Chondrocyte (in vitro differentiated cells): ENCODE measurements at regions not wholly inside any gene's neighbourhood (a gene's known extent, or its start where the extent isn't known, plus 50 kb on each side); places are given as distances from the start of the nearest gene placed in this dataset.
A peak's percentile ranks its signal among the peaks of the same experiment; 100 is the strongest.

Source experiments
- DNase-seq: peaks from one replicate; pipeline ENCODE4 v3.0.0; 2021; ENCODE audit warnings: mixed read lengths, low spot score
- H3K27ac Mint-ChIP-seq: one replicate; pipeline ENCODE4 v1.8.0; 2021; ENCODE audit warnings: mild to moderate bottlenecking, moderate library complexity, mixed read lengths; ENCODE audit not compliant: unreplicated experiment
- H3K27me3 Mint-ChIP-seq: 2 replicates; pipeline ENCODE4 v1.8.0; 2021; ENCODE audit warnings: low read depth, mixed read lengths
- H3K36me3 Mint-ChIP-seq: 2 replicates; pipeline ENCODE4 v1.8.0; 2021; ENCODE audit warnings: low read depth, mixed read lengths
- H3K4me1 Mint-ChIP-seq: 2 replicates; pipeline ENCODE4 v1.8.0; 2021; ENCODE audit warnings: low read depth, mild to moderate bottlenecking, mixed read lengths
- H3K4me3 Mint-ChIP-seq: one replicate; pipeline ENCODE4 v1.8.0; 2021; ENCODE audit warnings: mild to moderate bottlenecking, moderate library complexity, mixed read lengths; ENCODE audit not compliant: unreplicated experiment
- H3K9me3 Mint-ChIP-seq: 2 replicates; pipeline ENCODE4 v1.8.0; 2021; ENCODE audit warnings: low read depth, mixed read lengths
- TF ChIP-seq, protein P1 (sequence below): fragments of 200-600 bp; sonication (generic); IDR thresholded peaks from 2 replicates; pipeline ENCODE4 v1.5.0; 2021; ENCODE audit warnings: antibody characterized with exemption, mild to moderate bottlenecking, moderate library complexity

GRCh38 chr10:33665501-33665900, 331.0 kb upstream of the NRP1 start:
- no peaks in the 10 kb centered on the region for H3K36me3 Mint-ChIP-seq
- H3K4me3 Mint-ChIP-seq, result no peak overlapping the region
- no peak overlapping the region for H3K27ac Mint-ChIP-seq
- DNase-seq, result no peak
- peaks cover 8% of the 10 kb centered on the region for H3K9me3 Mint-ChIP-seq
- peaks cover 10% of the 10 kb centered on the region for H3K4me1 Mint-ChIP-seq
- H3K27me3 Mint-ChIP-seq, result no peaks in the 10 kb centered on the region
- TF ChIP-seq, protein P1, sequence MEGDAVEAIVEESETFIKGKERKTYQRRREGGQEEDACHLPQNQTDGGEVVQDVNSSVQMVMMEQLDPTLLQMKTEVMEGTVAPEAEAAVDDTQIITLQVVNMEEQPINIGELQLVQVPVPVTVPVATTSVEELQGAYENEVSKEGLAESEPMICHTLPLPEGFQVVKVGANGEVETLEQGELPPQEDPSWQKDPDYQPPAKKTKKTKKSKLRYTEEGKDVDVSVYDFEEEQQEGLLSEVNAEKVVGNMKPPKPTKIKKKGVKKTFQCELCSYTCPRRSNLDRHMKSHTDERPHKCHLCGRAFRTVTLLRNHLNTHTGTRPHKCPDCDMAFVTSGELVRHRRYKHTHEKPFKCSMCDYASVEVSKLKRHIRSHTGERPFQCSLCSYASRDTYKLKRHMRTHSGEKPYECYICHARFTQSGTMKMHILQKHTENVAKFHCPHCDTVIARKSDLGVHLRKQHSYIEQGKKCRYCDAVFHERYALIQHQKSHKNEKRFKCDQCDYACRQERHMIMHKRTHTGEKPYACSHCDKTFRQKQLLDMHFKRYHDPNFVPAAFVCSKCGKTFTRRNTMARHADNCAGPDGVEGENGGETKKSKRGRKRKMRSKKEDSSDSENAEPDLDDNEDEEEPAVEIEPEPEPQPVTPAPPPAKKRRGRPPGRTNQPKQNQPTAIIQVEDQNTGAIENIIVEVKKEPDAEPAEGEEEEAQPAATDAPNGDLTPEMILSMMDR, result no peak

GRCh38 chr10:33664070-33664469, 329.6 kb upstream of the NRP1 start:
- no peak overlapping the region for H3K4me3 Mint-ChIP-seq
- no peak overlapping the region for H3K27ac Mint-ChIP-seq
- DNase-seq, result no peak
- TF ChIP-seq, protein P1, result no peak
- H3K27me3 Mint-ChIP-seq, result no peaks in the 10 kb centered on the region
- H3K9me3 Mint-ChIP-seq, result peaks cover 8% of the 10 kb centered on the region
- peaks cover 10% of the 10 kb centered on the region for H3K4me1 Mint-ChIP-seq
- H3K36me3 Mint-ChIP-seq, result no peaks in the 10 kb centered on the region

DNA sequence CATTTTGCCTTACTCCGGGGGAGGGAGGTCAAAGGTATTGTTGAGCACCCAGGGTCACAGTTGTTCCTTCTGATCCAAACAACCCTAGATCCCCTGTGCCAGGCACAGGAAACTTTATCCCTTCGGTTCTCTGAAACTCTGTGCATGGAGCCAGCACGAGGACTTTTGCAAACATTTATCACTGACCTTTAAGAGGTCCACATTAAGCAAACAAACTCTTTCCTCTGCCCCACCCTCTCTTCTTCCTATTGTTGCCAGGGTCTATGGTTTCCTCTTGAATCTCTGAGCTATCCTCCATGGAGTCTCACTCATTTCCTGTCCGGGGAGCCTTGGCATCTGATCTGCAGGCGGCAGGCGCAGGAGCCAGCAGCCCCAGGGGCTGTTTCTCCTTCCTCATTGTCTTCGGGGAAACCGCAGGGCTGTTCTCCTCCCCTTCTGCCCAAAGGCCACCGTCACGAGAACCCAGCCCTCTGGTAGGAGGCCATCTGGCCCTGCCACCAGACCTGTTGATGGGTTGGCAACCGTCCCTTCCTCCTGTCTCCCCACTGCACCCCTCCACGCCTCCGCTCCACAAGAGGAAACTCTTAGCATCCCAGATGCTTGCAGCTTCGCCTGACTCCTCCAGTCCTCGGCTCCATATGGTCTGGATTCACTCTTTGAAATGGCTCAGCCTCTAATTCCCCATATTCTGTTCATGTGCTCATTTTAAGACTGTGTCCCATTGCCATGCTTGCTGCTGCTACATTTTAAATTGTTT, 327.3 kb upstream of the NRP1 start:
- no peaks in the 10 kb centered on the region for H3K27me3 Mint-ChIP-seq
- H3K27ac Mint-ChIP-seq, result no peak overlapping the region
- H3K9me3 Mint-ChIP-seq, result peaks cover 8% of the 10 kb centered on the region
- peak overlapping the region; percentile 20 for H3K4me3 Mint-ChIP-seq
- no peak for DNase-seq
- no peaks in the 10 kb centered on the region for H3K36me3 Mint-ChIP-seq
- H3K4me1 Mint-ChIP-seq, result peaks cover 10% of the 10 kb centered on the region
- TF ChIP-seq, protein P1, result no peak

- no peaks in the 10 kb centered on the region for H3K27me3 Mint-ChIP-seq
- DNase-seq, result no peak
- H3K4me1 Mint-ChIP-seq, result peaks cover 10% of the 10 kb centered on the region
Measured at GRCh38 chr10:33660329-33660728, 325.9 kb upstream of the NRP1 start.

DNA sequence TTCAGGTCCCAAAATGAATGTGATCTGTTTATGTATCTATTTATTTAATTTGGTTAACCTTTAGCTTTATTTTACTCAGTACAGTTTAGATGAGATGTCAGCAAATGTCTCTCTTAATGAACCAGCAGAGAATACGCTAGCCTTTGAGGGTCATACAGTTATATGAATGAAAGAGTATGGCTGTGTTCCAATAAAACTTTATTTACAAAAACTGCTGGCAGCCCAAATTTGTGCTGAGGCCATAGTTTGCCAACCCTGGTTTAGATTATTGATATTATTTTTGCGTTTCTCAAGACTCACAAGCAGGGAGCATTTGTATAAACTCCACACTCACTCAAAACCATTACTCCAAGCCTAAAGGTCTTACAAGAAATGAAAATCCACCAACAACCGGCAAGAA, 323.4 kb upstream of the NRP1 start:
- peaks cover 8% of the 10 kb centered on the region for H3K9me3 Mint-ChIP-seq
- peaks cover 13% of the 10 kb centered on the region for H3K4me1 Mint-ChIP-seq
- H3K27me3 Mint-ChIP-seq, result no peaks in the 10 kb centered on the region
- TF ChIP-seq, protein P1, result no peak
- no peak overlapping the region for H3K27ac Mint-ChIP-seq
- H3K4me3 Mint-ChIP-seq, result no peak overlapping the region
- H3K36me3 Mint-ChIP-seq, result peaks cover 6% of the 10 kb centered on the region
- DNase-seq, result no peak

More at GRCh38 chr10:33660329-33660728, 325.9 kb upstream of the NRP1 start:
- peaks cover 8% of the 10 kb centered on the region for H3K9me3 Mint-ChIP-seq
- no peak overlapping the region for H3K27ac Mint-ChIP-seq
- H3K4me3 Mint-ChIP-seq, result no peak overlapping the region
- TF ChIP-seq, protein P1, result no peak
- H3K36me3 Mint-ChIP-seq, result no peaks in the 10 kb centered on the region
